NCI-H345 (cell line): ENCODE measurements at regions not wholly inside any gene's neighbourhood (a gene's known extent, or its start where the extent isn't known, plus 50 kb on each side); places are given as distances from the start of the nearest gene placed in this dataset.
"Not testable (repeated sequence)": the region's sequence is repeated elsewhere in the genome, so short reads cannot be mapped to it uniquely, and the experiment has no call there.

ENCODE experiments used
- DNase-seq: peaks from one replicate; lab custom pipeline; 2025; lab: John Stamatoyannopoulos, UW

DNA sequence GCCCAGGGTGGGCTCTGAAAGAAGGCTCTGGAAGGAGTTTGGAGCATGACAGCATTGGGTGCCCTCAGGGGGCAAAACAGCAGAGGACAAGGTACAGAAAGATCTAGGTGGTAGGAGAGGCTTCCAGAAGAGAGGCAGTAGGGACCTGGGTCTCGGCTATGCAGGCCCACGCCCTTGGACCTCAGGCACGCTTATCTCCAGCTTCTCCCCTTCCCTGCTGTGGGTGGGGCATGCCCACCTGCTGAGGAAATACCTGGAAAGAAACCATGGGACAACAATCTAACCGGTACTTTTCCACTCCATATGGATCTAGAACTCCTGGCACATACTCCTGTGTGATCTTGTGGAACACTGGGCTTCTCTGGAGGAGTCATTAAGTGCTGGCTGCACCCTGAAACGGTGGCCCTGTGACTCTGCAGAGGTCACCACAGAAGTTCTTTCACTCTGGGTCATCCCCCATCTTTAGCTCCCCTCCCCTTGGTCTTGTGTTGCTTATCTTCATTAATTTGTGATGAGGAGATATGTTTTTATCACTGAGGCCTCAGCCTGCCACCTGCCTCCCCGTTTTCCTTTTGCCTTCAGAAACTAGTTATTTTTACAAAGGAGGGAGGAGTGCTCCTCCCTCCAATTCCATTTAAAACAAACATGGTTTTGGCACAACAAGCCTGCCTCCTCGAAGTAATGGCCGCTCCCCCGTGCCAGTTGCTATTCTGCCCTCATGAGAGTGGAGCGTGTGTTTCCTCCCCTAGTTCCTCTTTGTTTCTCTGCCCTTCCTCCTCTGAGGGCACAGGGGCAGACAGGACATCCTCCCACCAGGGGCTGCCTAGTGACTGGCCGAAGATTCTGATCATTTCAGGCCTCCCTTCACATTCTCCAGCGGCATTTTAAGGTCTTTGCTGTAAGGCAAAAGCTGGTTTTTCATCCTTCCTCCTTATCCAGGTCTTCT lies 78.0 kb upstream of the ATP5PO start:
- no peak for DNase-seq

DNA sequence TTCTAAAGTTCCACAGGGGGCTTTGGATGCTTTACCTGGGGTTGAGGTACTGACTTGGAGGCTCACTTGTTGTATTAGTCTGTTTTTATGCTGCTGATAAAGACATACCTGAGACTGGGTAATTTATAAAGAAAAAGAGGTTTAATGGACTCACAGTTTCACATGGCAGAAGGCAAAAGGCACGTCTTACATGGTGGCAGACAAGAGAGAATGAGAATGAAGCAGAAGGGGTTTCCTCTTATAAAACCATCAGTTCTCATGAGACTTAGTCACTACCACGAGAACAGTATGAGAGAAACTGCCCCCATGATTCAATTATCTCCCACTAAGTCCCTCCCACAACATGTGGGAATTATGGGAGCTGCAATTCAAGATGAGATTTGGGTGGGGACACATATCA lies 76.8 kb upstream of the ATP5PO start:
- not testable (repeated sequence) for DNase-seq

DNA sequence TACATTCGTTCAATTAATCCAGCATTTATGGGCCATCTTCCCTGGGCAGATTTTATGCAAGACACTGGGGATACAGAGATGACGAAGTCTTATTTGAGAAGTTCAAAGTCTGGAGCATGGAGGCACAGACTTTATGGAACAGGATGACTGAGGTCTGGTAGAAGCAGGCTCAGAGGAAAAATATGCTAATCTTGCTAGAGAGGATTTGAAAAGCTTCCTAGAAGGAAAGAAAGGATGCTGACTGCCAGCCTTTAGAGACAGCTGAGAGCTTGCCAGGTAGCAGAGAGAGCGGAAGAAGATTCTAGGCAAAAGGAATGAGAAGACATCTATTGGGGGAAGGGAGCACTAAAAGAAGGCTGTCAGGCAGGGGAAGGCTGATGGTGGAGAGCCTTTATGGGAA lies 75.5 kb upstream of the ATP5PO start:
- DNase-seq = no peak

DNA sequence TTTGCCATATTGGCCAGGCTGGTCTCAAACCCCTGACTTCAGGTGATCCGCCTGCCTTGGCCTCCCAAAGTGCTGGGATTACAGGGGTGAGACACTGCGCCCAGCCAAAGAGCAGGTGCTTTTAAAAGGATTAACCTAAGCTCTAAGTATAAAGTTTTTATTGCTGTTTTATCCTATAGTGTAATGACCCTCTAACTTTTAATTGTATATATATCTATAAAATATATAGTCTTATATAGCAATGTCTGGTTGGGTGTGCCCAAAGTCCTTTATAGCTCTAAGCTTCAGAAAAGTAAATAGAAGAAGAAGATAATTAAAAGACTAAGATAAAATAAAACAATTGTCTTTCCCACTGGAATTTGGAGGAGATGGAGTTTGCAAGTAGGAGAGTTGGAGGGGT lies 73.8 kb upstream of the ATP5PO start:
- DNase-seq = no peak

DNA sequence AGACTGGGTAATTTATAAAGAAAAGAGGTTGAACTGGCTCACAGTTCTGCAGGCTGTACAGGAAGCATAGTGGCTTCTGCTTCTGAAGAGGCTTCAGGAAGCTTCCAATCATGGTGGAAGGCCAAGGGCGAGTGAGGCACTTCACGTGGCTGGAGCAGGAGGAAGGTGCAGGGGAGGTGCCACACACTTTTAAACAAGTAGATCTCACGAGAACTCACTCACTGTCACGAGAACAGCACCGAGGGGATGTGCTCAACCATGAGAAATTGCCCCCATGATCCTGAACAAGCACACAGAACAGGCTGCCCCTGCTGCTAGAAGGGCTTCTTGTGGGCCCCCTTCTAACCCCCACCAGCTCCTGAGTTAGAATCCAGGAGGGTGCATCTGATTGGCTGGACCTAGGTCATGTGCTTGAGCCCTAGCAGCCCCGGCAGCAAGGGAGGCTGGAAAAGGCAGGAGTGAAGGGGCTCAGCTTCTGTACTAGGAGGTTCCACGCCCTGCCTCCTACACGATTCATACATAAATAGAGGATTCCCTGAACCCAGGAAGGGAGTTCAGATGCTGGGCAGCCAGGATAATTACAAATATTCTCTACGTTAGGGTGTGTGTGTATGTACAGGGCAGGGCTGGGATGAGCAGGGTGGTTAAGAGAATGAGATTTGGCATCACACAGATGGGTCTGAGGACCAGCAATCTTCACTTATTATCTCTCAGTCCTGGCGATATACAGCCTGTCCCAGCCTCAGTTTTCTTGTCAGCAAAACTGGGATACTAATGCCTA lies 72.8 kb upstream of the ATP5PO start:
- DNase-seq = no peak

DNA sequence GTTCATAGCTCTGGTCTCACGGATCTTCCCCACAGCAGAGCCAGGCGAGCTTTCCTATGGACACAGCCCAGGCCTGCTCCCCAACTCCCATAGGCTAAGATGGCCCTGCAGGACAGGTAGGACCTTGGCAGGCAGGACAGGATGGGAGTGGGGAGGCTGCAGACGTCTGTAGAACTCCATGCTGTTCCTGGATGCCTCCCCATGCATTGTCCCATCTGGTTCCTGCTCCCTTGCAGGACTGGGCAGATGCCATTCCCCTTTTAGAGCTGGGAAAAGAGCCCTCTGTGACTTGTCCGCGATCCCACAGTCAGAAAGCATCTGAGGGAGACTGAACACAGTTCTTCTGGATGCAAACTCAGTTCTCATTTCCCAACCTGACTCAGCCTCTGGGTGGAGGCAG lies 71.9 kb upstream of the ATP5PO start:
- DNase-seq = no peak

DNA sequence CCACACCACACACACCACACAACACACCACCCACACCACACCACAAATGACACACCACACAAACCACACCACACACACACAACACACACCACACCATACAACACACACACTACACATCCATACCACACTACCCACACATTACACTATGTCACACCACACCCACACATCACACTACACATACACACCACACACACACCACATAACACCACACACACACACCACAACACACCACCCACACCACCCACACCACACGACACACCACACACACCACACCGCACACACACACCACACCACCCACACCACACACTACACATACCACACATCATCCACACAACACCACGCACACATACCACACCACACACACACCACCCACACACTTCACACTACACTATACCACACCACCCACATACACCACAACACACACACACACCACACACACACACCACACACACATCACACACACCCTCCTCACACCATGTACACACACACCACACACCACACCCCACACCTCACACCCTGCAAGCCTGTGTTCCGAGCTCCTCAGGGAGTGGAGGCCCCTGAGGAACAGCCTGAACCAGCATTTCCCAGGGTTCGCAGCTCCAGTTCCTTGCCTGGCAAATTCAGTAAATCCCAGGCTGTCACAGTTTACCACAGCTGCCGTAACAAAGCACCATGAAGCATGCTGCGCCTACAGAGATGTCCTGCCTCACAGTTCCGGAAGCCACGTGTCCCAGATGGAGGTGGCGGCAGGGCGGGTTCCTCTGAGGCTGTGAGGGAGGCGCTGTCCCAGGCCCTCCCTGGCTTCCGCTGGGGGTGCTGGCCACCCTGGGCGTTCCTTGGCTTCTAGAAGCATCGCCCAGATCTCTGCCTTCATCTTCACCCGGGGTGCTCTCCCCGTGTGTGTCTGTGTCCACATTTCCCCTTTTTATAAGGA lies 69.8 kb upstream of the ATP5PO start:
- DNase-seq = no peak

DNA sequence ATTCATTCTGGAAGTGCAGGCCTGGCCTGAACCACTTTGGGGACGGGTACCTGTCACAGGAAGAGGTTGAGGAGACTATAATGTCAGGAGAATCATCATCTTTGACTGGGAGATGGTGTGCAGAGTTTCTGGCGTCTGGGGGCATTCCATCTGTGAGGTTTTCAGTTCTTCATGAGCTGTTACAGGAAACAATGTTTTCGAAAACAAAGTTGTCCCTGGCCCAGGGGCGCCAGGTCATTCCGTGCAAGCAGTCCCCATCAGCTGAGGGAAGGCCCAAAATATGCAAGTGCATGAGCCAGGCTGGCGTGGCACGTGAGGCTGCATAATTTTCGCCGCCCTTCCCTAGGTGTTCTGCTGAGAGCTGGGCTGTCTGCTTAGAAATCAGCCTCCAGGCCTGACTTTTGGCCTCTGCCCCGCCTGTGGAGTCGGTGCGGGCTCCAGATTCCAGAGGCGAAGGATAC lies 68.4 kb upstream of the ATP5PO start:
- DNase-seq = no peak

DNA sequence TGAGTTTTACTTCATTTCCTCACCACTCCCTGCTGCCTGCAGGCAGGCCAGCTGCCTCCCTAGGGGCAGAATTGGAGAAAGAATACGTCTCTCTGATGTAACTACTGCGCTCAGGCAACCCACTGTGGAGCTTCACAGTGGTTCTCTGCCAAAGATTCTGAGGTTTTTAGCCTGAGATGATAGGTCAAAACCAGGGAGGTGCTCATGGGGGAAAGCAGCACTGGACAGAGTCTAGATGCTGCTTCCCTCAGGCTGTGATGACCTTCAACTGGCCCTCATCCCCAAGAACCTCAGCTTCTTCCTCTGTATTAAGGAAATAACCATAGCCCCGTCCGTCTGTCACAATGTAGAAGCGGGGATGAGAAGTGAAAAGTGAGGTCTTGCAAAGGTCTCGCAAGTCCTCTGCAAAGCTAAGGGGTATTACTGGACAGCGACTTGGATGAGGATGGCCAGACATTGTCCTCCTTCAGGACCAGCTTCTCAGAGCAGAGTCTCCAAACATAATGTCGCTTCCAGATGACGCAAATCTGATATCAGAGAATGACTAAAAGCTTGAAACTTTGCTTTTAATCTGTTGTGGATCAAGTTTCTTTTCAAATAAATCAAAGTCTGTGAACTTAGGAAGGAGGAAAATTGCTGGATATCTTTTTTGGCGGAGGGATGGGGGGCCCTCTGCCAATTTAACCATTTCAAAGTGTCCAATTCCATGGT lies 65.9 kb upstream of the ATP5PO start:
- DNase-seq = no peak

DNA sequence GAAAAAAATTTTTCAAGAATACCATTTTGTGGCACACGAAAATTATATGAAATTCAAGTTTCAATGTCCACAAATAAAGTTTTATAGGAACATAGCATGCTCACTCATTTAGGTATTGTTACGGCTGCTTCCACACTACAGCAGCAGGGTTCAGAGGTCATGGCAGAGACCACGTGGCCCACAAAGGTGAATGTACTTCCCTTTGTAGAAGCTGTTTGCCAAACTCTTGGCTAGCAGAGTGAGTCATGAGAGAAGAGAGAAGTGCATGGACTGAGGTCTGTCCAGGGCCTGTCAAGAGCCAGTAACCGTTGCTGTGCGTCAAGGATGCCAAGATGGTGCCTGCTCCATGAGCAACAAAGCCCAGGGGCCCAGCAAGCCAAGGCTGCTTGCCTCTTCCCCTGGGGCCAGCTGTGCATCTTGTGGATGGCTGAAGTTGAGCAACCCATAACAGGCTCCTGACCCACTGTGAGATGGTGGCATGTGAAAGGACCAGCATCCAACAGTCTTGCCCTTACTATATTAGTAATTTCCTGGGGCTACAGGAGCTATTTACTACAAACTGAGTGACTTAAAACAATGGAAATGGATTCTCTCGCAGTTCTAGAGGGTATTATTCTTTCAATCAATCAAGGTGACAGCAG lies 64.8 kb upstream of the ATP5PO start:
- no peak for DNase-seq

DNA sequence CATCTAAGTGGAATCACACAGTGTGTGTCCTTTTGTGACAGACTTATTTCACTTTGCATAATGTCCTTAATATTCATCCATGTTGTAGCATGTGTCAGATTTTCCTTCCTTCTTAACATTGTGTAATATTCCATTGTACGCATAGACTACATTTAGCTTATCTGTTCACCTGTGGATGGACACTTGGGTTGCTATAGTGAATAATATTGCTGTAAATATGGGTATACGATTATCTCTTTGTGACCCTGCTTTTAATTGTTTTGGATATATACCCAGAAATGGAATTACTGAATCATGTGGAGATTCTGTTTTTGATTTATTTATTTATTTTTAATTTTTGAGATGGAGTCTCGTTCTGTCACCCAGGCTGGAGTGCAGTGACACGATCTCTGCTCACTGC lies 63.0 kb upstream of the ATP5PO start:
- DNase-seq = no peak

DNA sequence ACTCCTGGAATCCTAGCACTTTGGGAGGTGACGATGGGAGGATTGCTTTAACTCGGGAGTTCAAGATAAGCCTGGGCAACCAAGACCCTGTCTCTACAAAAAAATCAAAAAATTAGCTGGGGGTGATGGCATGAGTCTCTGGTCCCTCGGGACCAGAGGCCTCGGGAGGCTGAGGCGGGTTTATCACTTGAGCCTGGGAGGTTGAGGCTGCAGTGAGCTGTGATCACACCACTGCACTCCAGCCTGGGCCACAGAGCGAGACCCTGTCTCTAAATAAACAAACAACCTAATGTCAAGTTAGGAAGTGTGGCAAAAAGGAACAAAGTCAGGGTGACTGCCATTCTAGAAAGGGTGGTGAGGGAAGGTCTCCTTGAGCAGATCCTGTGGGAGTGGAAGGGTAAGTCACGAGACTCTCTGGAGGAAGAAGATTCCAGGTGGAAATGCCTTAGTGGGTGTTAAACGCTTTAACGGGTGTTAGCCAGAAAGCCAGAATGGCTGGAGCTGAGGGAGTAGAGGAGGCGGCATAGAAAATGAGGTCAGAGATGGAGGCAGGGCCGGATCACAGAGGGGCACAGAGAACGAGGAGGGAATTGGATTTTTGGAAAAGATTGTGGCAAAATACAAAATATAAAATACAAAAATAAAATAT lies 62.2 kb upstream of the ATP5PO start:
- no peak for DNase-seq

DNA sequence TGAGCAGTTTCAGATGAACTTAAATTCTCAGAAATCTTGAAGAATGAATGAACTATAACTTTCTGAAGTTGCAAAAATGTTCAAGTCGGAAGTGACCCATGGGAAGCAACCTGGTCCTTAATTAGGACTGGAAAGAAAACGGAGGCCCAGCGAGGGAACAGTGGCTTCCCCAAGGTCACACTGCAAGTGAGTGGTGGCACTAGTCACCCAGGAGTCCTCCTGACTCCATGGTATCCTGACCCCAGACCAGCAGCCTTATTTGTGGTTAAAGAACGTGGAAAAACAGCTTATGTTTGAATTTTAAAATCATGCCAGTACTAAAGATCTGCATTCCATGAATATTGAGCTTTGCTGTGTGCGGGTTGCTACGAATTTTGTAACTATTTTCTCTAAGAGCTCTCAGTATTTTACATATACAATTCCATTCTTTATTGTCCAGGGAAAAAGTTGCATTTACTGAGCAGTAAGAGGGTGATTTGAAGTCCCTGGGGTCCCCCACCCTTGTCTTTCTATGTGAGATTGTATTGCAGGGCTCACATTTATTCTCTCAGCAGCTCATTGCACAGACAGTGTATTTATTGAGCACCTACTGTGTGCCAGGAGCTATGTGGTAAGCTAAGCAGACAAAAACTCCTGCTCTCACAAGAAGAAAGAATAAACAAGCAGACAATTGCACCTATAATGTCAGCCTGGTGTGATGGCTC lies 61.6 kb upstream of the ATP5PO start:
- no peak for DNase-seq

DNA sequence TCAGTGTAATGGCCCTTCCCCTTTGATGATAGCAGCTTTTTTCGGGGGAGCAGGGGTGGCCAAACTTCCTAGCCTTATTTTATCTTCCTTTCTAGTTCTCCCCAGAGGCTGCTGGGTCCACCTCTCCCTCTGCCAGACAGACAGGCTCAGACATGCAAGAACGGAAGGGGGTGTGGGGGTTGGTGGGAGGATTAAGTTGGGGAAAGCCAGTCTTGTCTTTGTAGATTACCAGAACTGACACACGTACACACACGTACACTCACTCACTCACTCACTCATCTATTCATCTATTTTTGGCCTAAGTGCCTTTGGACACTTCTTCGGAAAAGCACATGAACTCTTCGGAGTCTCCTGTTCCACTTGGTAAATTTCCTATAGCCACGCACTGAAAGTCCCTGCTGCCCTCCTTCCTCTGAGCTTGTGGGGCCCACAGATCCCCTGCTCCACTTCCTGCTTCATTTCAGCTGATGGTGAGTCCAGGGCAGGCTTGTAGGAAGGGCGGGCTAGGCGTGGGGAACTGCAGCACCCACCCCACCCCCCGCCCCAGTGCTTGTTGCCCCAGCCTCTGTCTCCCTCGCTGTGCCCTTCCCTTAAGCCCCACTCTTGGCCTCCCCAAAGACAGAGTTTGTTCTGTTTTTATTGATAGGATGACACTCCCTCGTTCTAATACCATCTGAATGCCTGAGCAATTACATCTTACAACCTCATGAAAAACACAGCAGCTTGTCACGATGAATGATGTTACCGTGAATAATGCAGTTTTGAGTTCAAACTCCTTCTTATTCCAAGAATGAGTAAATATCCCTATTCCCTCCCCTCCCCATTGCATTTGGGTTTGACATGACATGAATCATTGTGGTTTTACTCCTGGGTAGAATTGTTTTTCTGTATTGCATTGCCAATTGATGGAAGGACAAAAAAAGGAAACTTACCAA lies 60.7 kb upstream of the ATP5PO start:
- no peak for DNase-seq

DNA sequence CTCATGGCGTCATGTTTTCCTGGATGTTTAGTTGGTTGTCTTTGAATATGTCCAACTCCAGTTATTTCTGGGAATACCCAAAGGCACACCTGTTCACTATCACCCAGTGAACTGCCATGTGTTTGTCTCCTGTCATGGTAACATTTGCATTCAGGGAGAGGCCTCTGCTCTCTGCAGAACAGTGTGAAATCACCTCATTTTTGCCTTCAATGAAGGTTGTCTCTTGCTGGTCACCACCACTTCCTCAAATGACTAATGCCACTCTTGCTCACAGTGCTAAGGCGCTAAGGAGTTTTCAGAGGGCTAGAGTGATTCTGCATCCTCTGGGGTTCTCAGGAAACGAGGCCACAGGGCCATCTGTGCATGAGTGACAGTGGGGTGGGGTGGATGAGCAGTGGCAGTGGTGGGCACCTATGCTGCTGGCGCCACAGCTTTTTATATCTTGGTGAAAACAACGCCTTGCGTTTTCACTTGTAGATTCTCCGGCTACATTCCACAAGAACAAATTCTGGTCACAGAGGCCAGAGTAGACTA lies 60.0 kb upstream of the ATP5PO start:
- no peak for DNase-seq

DNA sequence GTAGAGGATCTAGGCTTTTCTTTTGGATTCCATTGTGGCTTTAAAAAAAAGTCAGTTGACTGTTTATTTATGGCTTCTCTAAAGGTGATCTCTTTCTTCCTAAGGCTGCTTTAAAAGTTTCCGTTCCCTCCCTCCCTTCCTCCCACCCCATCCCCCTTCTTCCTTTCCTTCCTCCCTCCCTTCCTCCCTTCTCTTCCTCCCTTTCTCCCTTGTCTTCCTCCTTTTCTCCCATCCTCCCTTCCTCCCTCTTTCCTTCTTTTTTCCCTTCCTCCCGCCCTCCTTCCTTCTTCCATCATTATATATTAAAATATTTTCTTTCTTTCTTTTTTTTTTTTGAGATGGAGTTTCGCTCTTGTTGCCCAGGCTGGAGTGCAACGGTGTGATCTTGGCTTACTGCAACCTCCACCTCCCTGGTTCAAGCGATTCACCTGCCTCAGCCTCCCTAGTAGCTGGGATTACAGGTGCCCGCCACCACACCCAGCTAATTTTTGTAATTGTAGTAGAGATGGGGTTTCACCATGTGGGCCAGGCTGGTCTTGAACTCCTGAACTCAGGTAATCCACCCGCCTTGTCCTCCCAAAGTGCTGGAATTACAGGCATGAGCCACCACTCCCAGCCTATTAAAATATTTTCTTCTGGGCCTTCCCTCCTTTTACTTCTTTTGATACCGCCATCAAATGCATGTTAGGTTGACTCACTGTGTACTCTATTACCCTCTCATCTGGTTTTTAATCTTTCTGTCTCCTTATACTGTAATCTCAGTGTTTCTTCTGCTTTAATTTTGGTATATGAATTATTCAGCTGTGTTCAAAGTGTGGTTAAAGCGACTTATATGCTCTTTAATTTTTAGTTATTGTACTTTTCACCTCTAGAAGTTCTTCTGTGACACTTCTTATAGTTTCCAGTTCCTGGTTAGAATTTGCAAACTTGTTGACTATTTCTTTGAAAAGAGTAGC lies 59.2 kb upstream of the ATP5PO start:
- no peak for DNase-seq

DNA sequence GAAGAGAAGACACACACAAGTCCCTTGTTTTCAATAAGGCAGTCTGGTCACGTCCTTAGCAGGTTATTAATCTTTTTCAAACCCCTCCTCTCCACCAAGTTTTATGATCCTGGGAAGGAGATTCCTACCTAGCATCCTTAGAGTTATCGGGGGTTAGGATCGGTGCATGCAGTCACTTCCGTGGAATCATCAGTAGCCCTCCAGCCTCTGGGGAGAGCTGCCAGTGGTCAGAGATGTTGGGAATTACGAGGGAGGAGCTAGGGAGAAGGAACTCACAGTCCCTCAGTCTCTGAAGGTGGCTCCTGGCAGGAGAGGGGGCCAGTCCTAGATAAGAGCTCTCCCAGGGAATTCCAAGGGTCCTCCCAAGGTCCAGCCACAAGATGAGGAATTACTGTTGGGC lies 57.7 kb upstream of the ATP5PO start:
- no peak for DNase-seq
